ENCODE measurements at regions not wholly inside any gene's neighbourhood (a gene's known extent, or its start where the extent isn't known, plus 50 kb on each side); places are given as distances from the start of the nearest gene placed in this dataset.

DNA sequence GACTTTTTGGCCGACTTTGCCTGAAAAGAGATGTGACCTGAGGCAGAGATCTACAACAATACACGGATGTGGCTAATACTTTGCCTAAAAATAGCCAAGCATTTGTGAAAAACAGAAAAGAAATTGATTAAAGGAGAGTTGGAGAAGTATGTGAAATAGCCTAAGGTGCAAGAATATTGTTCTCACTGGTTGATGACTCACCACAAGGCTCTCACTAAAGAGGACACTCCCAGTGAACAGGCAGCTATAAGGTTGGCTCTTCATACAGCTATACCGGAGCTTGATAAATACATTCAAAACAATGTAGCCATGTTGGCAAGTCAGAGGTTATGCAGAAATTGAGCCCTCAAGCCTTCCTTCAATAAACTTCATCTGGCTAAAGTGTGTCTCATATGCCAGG is 317.2 kb upstream of the GRAMD2B start:
- TF ChIP-seq, protein P1, sequence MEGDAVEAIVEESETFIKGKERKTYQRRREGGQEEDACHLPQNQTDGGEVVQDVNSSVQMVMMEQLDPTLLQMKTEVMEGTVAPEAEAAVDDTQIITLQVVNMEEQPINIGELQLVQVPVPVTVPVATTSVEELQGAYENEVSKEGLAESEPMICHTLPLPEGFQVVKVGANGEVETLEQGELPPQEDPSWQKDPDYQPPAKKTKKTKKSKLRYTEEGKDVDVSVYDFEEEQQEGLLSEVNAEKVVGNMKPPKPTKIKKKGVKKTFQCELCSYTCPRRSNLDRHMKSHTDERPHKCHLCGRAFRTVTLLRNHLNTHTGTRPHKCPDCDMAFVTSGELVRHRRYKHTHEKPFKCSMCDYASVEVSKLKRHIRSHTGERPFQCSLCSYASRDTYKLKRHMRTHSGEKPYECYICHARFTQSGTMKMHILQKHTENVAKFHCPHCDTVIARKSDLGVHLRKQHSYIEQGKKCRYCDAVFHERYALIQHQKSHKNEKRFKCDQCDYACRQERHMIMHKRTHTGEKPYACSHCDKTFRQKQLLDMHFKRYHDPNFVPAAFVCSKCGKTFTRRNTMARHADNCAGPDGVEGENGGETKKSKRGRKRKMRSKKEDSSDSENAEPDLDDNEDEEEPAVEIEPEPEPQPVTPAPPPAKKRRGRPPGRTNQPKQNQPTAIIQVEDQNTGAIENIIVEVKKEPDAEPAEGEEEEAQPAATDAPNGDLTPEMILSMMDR (IDR thresholded peaks at IDR 0.05 in 4 of 5, conservative IDR thresholded peaks at IDR 0.05 in 1 of 5): no peak
- no peak for TF ChIP-seq POLR2A (IDR thresholded peaks at IDR 0.05)

Data from gastrocnemius medialis (tissue), 4 donors.